Erythroblast (primary cell): ENCODE measurements at regions not wholly inside any gene's neighbourhood (a gene's known extent, or its start where the extent isn't known, plus 50 kb on each side); places are given as distances from the start of the nearest gene placed in this dataset.

ENCODE experiments used
- DNase-seq, 2 experiments: peaks; one replicate each; lab custom pipeline; 2025; lab: John Stamatoyannopoulos, UW
- GATA1 ChIP-seq: IDR thresholded peaks from 2 replicates; pipeline ENCODE4 v1.6.1; 2011; ENCODE audit warnings: low read depth, mild to moderate bottlenecking, control low read depth, low read length, moderate library complexity
- POLR2A ChIP-seq: IDR thresholded peaks from 2 replicates; pipeline ENCODE4 v1.6.1; 2011; ENCODE audit warnings: mild to moderate bottlenecking, low read length

- no peak for DNase-seq
- TF ChIP-seq GATA1 (no peak), POLR2A (no peak)
Measured at GRCh38 chr7:136807598-136807997, 60.9 kb upstream of the CHRM2 start.

- TF ChIP-seq POLR2A, result no peak
- no peak for TF ChIP-seq GATA1
- no peak for DNase-seq
Measured at GRCh38 chr7:136803028-136803427, 65.4 kb upstream of the CHRM2 start.

- TF ChIP-seq POLR2A, result no peak
- no peak for TF ChIP-seq GATA1
- no peak for DNase-seq
Measured at GRCh38 chr7:136783934-136784333, 84.5 kb upstream of the CHRM2 start.

GRCh38 chr7:136741941-136742340, 126.5 kb upstream of the CHRM2 start:
- no peak for DNase-seq
- no peak for TF ChIP-seq POLR2A
- TF ChIP-seq GATA1, result no peak

- TF ChIP-seq GATA1 (no peak), POLR2A (no peak)
- no peak for DNase-seq
Measured at GRCh38 chr7:136728945-136729344, 139.5 kb upstream of the CHRM2 start.

GRCh38 chr7:136726460-136726859, 142.0 kb upstream of the CHRM2 start:
- no peak for TF ChIP-seq GATA1
- no peak for TF ChIP-seq POLR2A
- no peak for DNase-seq

- DNase-seq, result no peak
Measured at GRCh38 chr7:136717910-136718557, 150.4 kb upstream of the CHRM2 start.

GRCh38 chr7:136714062-136714461, 154.4 kb upstream of the CHRM2 start:
- DNase-seq, result no peak
- TF ChIP-seq POLR2A, result no peak
- no peak for TF ChIP-seq GATA1

More at GRCh38 chr7:136717910-136718557, 150.4 kb upstream of the CHRM2 start:
- TF ChIP-seq GATA1, result no peak
- no peak for TF ChIP-seq POLR2A

GRCh38 chr7:136710751-136711150, 157.7 kb upstream of the CHRM2 start:
- no peak for DNase-seq
- TF ChIP-seq GATA1 (no peak), POLR2A (no peak)

GRCh38 chr7:136709876-136710275, 158.6 kb upstream of the CHRM2 start:
- DNase-seq, result no peak
- TF ChIP-seq POLR2A (no peak), GATA1 (no peak)

GRCh38 chr7:136702913-136703312, 165.5 kb upstream of the CHRM2 start:
- DNase-seq, result no peak
- TF ChIP-seq POLR2A (no peak), GATA1 (no peak)

- DNase-seq, result no peak
- TF ChIP-seq GATA1 (no peak), POLR2A (no peak)
Measured at GRCh38 chr7:136698977-136699376, 169.5 kb upstream of the CHRM2 start.

GRCh38 chr7:136698231-136698630, 170.2 kb upstream of the CHRM2 start:
- DNase-seq, result no peak

GRCh38 chr7:136697271-136697670, 171.2 kb upstream of the CHRM2 start:
- no peak for TF ChIP-seq POLR2A
- no peak for TF ChIP-seq GATA1
- no peak for DNase-seq

More at GRCh38 chr7:136698231-136698630, 170.2 kb upstream of the CHRM2 start:
- TF ChIP-seq GATA1 (no peak), POLR2A (no peak)
